Suprapubic skin (tissue), 4 donors: ENCODE measurements at regions not wholly inside any gene's neighbourhood (a gene's known extent, or its start where the extent isn't known, plus 50 kb on each side); places are given as distances from the start of the nearest gene placed in this dataset.
"Not testable (repeated sequence)": the region's sequence is repeated elsewhere in the genome, so short reads cannot be mapped to it uniquely, and the experiment has no call there.

Source experiments
- DNase-seq, 2 donors: peaks; one replicate each; pipeline ENCODE4 v3.0.0-alpha.2; 2019; ENCODE audit warnings: low spot score in 2 of 2
- H3K27ac ChIP-seq: fragments of 200-600 bp; sonication (generic); one replicate; pipeline ENCODE4 v1.5.1; 2019
- H3K27me3 ChIP-seq: fragments of 200-600 bp; sonication (generic); one replicate; pipeline ENCODE4 v1.5.1; 2019
- H3K36me3 ChIP-seq: fragments of 200-600 bp; sonication (generic); one replicate; pipeline ENCODE4 v1.5.1; 2019
- H3K4me1 ChIP-seq: fragments of 200-600 bp; sonication (generic); one replicate; pipeline ENCODE4 v1.5.1; 2019
- H3K4me3 ChIP-seq: fragments of 200-600 bp; sonication (generic); one replicate; pipeline ENCODE4 v1.5.1; 2019; ENCODE audit warnings: mild to moderate bottlenecking
- H3K9me3 ChIP-seq: fragments of 200-600 bp; sonication (generic); one replicate; pipeline ENCODE4 v1.5.1; 2019
- CTCF ChIP-seq, 2 donors: fragments of 200-600 bp in 1 of 2; fragments of 450-650 bp in 1 of 2; sonication (generic) in 1 of 2; IDR thresholded peaks; one replicate each; pipeline ENCODE4 v1.5.1; 2016 to 2019; ENCODE audit warnings: antibody characterized with exemption in 2 of 2, mild to moderate bottlenecking in 1 of 2, moderate library complexity in 1 of 2
- EP300 ChIP-seq: sonication (generic); formaldehyde crosslinking; IDR thresholded peaks from one replicate; pipeline ENCODE4 v1.6.1; 2017; ENCODE audit warnings: antibody characterized with exemption
- POLR2A ChIP-seq, 2 donors: fragments of 450-650 bp; IDR thresholded peaks; one replicate each; pipeline ENCODE4 v1.6.1; 2017; ENCODE audit warnings: antibody characterized with exemption in 2 of 2, mild to moderate bottlenecking in 2 of 2, moderate library complexity in 2 of 2
- POLR2AphosphoS5 ChIP-seq, 3 donors: sonication (generic); formaldehyde crosslinking; IDR thresholded peaks; one replicate each; pipeline ENCODE4 v1.6.1; 2017; ENCODE audit warnings: antibody characterized with exemption in 3 of 3
- WGBS: methylation state at CpG from one replicate; pipeline ENCODE4 v1.1.5; 2018; 5-methylcytosine and 5-hydroxymethylcytosine counted together

- TF ChIP-seq POLR2AphosphoS5 (IDR thresholded peaks at IDR 0.05) (no peak), POLR2A (IDR thresholded peaks at IDR 0.05) (no peak), EP300 (no peak), CTCF (IDR thresholded peaks at IDR 0.05) (no peak)
- DNase-seq: no peak
- no peaks in the 10 kb centered on the region for H3K27me3 ChIP-seq
- no peak overlapping the region for H3K27ac ChIP-seq
- no peak overlapping the region for H3K4me3 ChIP-seq
- 88% methylated on average over 1 of the region's 1 CpG for WGBS
- peaks cover 7% of the 10 kb centered on the region for H3K9me3 ChIP-seq
- H3K4me1 ChIP-seq: no peaks in the 10 kb centered on the region
- no peaks in the 10 kb centered on the region for H3K36me3 ChIP-seq
Observed at GRCh38 chr1:164456272-164456671, 102.7 kb upstream of the PBX1 start.

DNA sequence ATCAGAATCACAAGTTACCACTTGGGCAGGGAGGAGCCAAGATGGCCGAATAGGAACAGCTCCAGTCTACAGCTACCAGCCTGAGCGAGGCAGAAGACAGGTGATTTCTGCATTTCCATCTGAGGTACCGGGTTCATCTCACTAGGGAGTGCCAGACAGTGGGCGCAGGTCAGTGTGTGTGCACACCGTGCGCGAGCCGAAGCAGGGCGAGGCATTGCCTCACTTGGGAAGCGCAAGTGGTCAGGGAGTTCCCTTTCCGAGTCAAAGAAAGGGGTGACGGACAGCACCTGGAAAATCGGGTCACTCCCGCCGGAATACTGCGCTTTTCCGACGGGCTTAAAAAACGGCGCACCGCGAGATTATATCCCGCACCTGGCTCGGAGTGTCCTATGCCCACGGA lies 99.8 kb upstream of the PBX1 start:
- H3K27me3 ChIP-seq, H3K27ac ChIP-seq, H3K4me3 ChIP-seq, DNase-seq, H3K36me3 ChIP-seq, H3K4me1 ChIP-seq, H3K9me3 ChIP-seq: not testable (repeated sequence)
- WGBS: 91% methylated on average over 25 of the region's 25 CpGs

DNA sequence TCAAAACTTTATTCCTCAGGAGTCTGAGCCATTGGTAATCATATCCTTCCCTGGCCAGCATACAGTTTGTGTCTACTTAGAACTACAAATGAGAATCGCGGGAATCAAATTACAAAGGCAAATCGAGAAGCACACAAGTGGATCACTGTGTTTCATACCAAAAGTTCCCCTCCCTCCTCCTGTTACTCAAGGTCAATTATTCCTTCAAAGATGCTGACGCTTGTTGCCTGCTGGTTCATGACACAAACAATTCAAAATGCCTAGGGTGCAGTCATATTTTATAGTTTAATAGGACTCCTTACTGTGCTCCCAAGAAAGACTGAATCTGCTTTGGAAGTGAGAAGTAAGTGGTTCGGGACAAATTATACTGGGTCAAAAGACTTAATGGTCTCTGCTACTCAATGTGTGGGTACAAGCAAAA lies 93.0 kb upstream of the PBX1 start:
- Histone ChIP-seq H3K9me3 (no peaks in the 10 kb centered on the region), H3K4me1 (no peaks in the 10 kb centered on the region), H3K27ac (no peak overlapping the region), H3K36me3 (no peaks in the 10 kb centered on the region), H3K27me3 (no peaks in the 10 kb centered on the region), H3K4me3 (no peak overlapping the region)
- WGBS: 76% methylated on average over 5 of the region's 5 CpGs
- no peak for DNase-seq
- TF ChIP-seq POLR2A (IDR thresholded peaks at IDR 0.05): no peak
- no peak for TF ChIP-seq EP300
- TF ChIP-seq POLR2AphosphoS5 (IDR thresholded peaks at IDR 0.05): no peak
- no peak for TF ChIP-seq CTCF (IDR thresholded peaks at IDR 0.05)

- no peaks in the 10 kb centered on the region for H3K36me3 ChIP-seq
- H3K27me3 ChIP-seq: no peaks in the 10 kb centered on the region
- H3K4me1 ChIP-seq: no peaks in the 10 kb centered on the region
- TF ChIP-seq EP300: no peak
- TF ChIP-seq POLR2AphosphoS5 (IDR thresholded peaks at IDR 0.05): no peak
- no peak for TF ChIP-seq CTCF (IDR thresholded peaks at IDR 0.05)
- no peak for TF ChIP-seq POLR2A (IDR thresholded peaks at IDR 0.05)
- H3K9me3 ChIP-seq: no peaks in the 10 kb centered on the region
- 85% methylated on average over 5 of the region's 5 CpGs for WGBS
- H3K4me3 ChIP-seq: no peak overlapping the region
- no peak overlapping the region for H3K27ac ChIP-seq
- no peak for DNase-seq
Observed at GRCh38 chr1:164466429-164466828, 92.6 kb upstream of the PBX1 start.

- Histone ChIP-seq H3K27me3 (no peaks in the 10 kb centered on the region), H3K4me3 (no peak overlapping the region), H3K27ac (no peak overlapping the region), H3K9me3 (no peaks in the 10 kb centered on the region), H3K4me1 (no peaks in the 10 kb centered on the region), H3K36me3 (no peaks in the 10 kb centered on the region)
- WGBS: 62% methylated on average over 5 of the region's 5 CpGs
- DNase-seq: no peak
- no peak for TF ChIP-seq POLR2AphosphoS5 (IDR thresholded peaks at IDR 0.05)
- no peak for TF ChIP-seq EP300
- no peak for TF ChIP-seq CTCF (IDR thresholded peaks at IDR 0.05)
- TF ChIP-seq POLR2A (IDR thresholded peaks at IDR 0.05): no peak
Observed at GRCh38 chr1:164470996-164471395, 88.0 kb upstream of the PBX1 start.

DNA sequence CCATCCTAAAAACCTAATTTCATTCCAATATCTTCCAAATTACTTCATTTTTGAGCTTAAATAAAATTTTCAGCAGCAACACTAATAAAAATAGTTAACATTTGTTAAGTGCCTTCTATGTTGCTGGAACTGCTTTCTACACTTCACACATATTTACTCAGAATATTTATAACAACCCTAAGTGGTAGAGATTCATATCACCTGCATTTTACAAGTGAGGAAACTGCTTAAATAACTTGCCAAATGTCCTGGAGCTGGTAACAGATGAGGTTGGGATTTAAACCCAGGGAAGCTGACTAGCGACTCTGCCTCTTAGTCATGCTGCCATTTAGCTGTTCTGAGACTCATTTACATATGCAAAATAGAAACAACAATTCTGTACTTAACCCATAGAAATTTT lies 86.1 kb upstream of the PBX1 start:
- Histone ChIP-seq H3K36me3 (no peaks in the 10 kb centered on the region), H3K27me3 (no peaks in the 10 kb centered on the region), H3K4me1 (no peaks in the 10 kb centered on the region), H3K27ac (no peak overlapping the region), H3K4me3 (no peak overlapping the region), H3K9me3 (no peaks in the 10 kb centered on the region)
- WGBS: 52% methylated on average over 1 of the region's 1 CpG
- DNase-seq: no peak
- no peak for TF ChIP-seq CTCF (IDR thresholded peaks at IDR 0.05)
- no peak for TF ChIP-seq POLR2A (IDR thresholded peaks at IDR 0.05)
- no peak for TF ChIP-seq EP300
- TF ChIP-seq POLR2AphosphoS5 (IDR thresholded peaks at IDR 0.05): no peak
